ENCODE measurements at regions not wholly inside any gene's neighbourhood (a gene's known extent, or its start where the extent isn't known, plus 50 kb on each side); places are given as distances from the start of the nearest gene placed in this dataset.

GRCh38 chr12:89781156-89781555 lies 72.5 kb upstream of the ATP2B1 start:
- no peak for TF ChIP-seq CTCF (IDR thresholded peaks at IDR 0.05; ENCODE audit: insufficient read depth, low read length, poor library complexity, severe bottlenecking)
- TF ChIP-seq EZH2phosphoT487 (conservative IDR thresholded peaks at IDR 0.05; ENCODE audit: low read length): no peak
